ENCODE measurements at regions not wholly inside any gene's neighbourhood (a gene's known extent, or its start where the extent isn't known, plus 50 kb on each side); places are given as distances from the start of the nearest gene placed in this dataset.

GRCh38 chr10:88209837-88210561 lies 346.6 kb downstream of the PTEN start:
- DNase-seq (ENCODE audit: low spot score) = no peak

GRCh38 chr10:88211230-88211629 lies 347.8 kb downstream of the PTEN start:
- DNase-seq (ENCODE audit: low spot score) = no peak
- intact Hi-C loops (cut with DNase I) = no loop called here

More at GRCh38 chr10:88209837-88210561, 346.6 kb downstream of the PTEN start:
- intact Hi-C loops (cut with DNase I) = no loop called here

DNA sequence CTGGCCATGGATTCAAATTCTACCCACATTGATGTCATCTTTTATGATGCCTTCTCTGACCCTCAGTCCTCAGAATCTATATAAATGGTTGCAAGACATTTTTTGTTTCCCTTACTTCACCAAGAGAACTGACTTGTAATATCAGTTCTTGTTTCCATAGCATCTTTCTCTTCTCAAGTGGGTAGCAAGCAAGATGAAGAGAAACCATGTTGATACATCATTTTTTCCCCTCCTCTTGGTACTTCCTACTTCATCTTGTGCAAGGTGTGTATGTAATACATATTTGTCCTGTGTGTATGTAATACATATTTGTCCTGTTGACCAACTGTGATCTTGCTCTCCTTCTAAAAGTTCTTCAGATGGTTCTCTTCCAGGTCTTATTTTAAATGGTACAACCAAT lies 348.6 kb downstream of the PTEN start:
- no peak for DNase-seq (ENCODE audit: low spot score)
- intact Hi-C loops (cut with DNase I) = no loop called here

- DNase-seq (ENCODE audit: low spot score) = no peak
- intact Hi-C loops (cut with DNase I) = no loop called here
These were observed 349.7 kb downstream of the PTEN start for GRCh38 chr10:88213065-88213605.

- intact Hi-C loops (cut with DNase I) = no loop called here
- DNase-seq (ENCODE audit: low spot score) = no peak
These were observed 353.6 kb downstream of the PTEN start for GRCh38 chr10:88216976-88217375.

DNA sequence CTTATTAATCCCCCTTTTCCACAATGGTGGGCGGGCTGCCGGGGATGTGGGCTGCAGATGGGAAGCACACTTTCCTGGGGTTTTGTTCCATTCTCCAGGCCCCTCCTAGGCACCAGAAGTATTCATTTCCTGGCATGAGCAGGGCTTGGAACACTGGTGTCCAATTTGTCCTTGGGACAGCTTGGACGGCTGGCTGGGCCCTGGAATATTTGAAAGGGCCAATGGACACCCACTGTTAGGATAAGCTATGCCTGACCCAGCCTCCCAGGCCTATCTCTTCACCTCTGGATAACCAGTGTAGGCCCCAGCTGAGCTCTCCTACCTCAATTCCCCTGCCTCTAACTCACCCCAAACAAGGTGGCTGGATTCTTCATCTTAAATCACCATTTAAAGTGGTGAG lies 354.9 kb downstream of the PTEN start:
- intact Hi-C loops (cut with DNase I) = no loop called here
- DNase-seq (ENCODE audit: low spot score) = no peak

- no peak for DNase-seq (ENCODE audit: low spot score)
- intact Hi-C loops (cut with DNase I) = no loop called here
These were observed 356.3 kb downstream of the PTEN start for GRCh38 chr10:88219753-88220152.

DNA sequence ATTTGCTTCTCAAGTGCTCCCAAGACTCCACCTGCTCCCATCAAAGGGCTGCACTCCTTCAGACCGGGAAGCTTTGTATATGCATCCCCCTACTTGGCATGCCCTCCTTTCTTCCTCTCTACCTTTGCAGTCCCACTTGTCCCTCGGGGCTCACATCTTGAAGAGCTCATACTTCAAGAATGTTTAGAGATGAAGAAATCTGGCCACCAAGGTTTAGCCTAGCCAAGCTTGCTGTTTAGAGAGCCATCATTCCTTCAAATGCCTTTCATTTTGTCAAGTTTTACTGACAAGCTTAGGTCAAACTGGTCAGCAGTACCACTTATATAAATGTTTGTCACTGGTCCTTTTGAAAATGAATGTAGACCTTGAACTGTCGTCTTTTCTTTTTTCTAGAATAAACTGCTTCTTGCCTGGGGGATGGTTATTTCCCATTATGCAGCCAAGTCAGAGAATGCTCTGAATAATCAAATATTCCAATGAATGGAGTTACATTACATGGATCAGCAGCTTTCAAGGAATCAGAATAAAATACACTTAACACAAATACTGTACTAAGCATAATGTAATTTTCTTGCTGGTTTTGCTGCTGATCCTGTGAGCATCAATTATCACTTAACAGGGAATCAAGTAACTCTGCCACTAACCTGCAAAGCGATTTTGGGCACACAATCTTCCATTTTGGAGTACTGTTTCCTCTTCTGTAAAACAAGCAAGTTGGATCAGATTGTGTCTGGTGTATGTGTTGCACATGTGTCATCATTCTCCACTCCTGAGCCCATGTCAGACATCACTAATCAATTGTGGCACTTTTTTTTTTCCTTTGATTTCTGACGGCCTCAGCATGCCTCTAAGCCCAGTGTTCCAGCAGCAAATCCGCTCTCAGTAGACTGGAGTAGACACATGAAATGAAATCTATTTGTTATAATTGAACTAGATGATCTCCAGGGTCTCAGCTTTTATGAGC lies 357.9 kb downstream of the PTEN start:
- DNase-seq (ENCODE audit: low spot score) = no peak
- intact Hi-C loops (cut with DNase I) = no loop called here

DNA sequence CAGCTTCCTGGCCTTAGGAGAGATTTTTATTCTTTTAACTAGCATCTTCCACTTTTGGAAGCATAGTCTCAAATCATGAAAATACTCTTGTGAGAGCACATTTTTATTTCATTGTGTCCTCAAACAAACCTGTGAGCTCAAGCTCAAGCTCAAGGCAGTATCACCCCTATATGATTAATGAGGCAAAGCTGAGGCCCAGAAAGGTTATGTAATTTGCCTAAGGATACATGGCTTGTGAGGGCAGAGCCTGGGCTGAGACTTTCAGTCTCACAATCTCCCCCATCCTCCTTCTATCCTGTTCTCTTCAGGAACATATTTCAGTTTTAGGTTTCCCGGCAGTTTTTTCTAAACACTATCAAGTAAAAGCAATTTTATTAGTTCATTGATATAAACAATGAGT lies 359.5 kb downstream of the PTEN start:
- no peak for DNase-seq (ENCODE audit: low spot score)
- intact Hi-C loops (cut with DNase I) = no loop called here

Measured in cardiac septum (tissue), 1 donor.